Fibroblast of the aortic adventitia (primary cell): ENCODE measurements at regions not wholly inside any gene's neighbourhood (a gene's known extent, or its start where the extent isn't known, plus 50 kb on each side); places are given as distances from the start of the nearest gene placed in this dataset.
A peak's percentile ranks its signal among the peaks of the same experiment; 100 is the strongest.

Source experiments
- DNase-seq: peaks from one replicate; pipeline ENCODE4 v3.0.0-alpha.2; 2010; ENCODE audit warnings: low read depth
- H3K4me3 ChIP-seq: 2 replicates; pipeline ENCODE4 v1.5.1; 2011; ENCODE audit warnings: low read depth, mild to moderate bottlenecking, control low read depth, low read length, moderate library complexity
- TF ChIP-seq, protein P1 (sequence below): IDR thresholded peaks from 2 replicates; pipeline ENCODE4 v1.5.1; 2011; ENCODE audit warnings: mild to moderate bottlenecking, low read length, control low read depth, inconsistent platforms; ENCODE audit not compliant: insufficient read depth

DNA sequence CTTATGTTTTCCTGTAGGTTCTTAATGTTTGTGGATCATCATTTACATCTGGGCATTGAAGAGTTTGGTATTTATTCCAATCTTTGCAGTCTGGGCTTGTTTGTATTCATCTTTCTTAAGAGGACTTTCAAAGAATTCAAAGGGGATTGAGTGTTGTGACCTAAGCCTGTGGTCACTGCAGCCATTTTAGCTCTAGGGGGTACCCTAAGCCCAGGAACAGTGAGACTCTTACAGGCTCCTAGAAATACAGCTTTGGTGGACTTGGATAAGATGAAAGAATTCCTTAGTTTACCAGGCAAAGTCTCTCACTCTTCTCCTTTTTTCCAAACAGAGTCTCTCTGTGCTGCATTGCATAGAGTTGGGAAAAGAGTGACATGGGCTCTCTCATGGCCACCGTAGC lies 2539.0 kb upstream of the PCDH20 start:
- TF ChIP-seq, protein P1, sequence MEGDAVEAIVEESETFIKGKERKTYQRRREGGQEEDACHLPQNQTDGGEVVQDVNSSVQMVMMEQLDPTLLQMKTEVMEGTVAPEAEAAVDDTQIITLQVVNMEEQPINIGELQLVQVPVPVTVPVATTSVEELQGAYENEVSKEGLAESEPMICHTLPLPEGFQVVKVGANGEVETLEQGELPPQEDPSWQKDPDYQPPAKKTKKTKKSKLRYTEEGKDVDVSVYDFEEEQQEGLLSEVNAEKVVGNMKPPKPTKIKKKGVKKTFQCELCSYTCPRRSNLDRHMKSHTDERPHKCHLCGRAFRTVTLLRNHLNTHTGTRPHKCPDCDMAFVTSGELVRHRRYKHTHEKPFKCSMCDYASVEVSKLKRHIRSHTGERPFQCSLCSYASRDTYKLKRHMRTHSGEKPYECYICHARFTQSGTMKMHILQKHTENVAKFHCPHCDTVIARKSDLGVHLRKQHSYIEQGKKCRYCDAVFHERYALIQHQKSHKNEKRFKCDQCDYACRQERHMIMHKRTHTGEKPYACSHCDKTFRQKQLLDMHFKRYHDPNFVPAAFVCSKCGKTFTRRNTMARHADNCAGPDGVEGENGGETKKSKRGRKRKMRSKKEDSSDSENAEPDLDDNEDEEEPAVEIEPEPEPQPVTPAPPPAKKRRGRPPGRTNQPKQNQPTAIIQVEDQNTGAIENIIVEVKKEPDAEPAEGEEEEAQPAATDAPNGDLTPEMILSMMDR: no peak
- H3K4me3 ChIP-seq: no peak overlapping the region
- DNase-seq: no peak

DNA sequence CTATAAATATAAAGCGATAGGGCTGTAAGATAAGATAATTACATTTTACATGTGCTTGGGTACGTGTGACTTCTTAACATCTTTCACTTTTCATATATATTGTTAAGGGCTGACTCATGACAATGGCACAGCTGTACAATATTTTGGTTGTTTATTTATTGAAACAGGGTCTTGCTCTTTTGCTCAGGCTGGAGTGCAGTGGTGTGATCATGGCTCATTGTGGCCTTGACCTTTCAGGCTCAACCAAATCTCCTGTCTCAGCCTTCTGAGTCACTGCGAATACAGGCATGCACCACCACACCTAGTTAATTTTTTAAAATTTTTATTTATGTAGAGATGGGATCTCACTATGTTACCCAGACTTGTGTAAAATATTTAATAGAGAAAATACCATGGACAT lies 2532.4 kb upstream of the PCDH20 start:
- no peak for DNase-seq
- TF ChIP-seq, protein P1: no peak
- H3K4me3 ChIP-seq: no peak overlapping the region

DNA sequence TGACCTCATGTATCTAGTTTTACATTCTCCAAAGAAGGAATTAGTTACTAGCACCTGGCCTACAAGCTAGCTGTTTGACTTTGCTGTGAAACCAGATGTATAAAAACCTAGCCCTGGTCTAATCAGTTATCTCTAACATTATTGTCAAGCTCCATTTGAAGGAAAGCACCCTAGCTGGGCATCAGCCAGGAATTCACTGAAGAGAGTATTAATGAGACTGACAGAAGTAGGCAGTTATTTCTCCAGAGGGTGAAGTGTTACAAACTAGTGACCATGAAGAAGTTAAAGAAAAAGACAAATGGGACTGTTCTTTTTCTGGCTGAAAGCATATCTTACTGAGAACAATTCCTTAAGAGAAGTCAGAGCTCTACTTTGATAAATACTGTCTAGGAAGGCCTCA lies 2529.3 kb upstream of the PCDH20 start:
- no peak for DNase-seq
- TF ChIP-seq, protein P1: no peak
- no peak overlapping the region for H3K4me3 ChIP-seq

DNA sequence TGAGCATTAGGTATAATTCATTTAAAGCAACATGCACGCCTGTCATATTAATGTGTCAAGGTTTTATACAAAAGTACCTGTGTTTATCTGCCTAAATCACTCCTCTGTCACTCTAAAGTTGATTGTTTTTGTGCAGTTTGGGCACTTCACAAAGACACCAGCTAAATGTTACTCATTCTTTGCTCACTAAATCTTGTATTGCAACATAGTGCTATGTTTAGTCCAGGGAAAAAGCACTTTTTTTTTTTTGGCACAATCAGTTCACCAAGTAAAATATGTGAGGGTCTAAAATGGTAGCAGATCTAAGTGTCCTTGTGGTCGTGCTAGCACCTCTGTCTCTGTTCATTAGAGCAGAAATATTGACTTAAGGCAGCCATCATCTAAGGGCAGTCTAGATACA lies 2526.7 kb upstream of the PCDH20 start:
- DNase-seq: peak; percentile 2
- no peak overlapping the region for H3K4me3 ChIP-seq
- TF ChIP-seq, protein P1: no peak

DNA sequence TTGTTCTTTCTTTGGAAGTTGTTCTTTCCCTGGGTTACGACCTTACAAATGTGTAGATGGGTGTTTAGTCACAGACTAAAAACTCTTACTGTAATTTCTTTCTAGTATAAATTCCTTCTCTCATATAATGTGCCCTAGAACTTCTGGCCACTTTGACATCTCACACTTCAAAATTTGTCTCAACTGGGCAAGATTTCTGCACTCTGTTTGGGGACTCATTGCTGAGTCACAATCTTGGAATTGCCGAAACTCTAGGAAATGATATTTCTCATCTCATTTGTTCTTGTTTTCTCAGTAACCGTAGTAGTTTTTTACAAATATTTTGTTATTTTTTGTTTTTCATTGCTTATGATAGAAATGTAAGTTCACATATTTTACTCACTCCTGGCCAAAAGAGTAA lies 2523.2 kb upstream of the PCDH20 start:
- H3K4me3 ChIP-seq: no peak overlapping the region
- TF ChIP-seq, protein P1: no peak
- DNase-seq: no peak

DNA sequence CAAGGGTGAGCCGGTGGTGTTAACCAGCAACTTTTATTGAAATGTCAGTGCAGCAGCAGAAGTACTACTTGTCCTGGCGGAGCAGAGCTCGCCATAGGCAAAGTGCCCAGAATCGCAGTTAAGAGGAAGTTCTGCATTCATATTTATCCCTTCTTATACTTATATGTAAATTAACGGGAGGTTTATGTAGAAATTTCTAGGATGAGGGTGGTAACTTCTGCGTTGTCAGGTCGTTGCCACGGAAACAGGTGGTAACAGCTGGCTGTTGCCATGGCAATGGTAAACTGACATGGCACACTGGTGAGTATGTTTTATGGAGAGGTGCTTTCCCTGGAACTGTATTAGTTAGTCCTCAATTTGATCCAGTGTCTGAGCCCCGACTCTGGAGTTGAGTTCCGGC lies 2494.9 kb upstream of the PCDH20 start:
- H3K4me3 ChIP-seq: no peak overlapping the region
- TF ChIP-seq, protein P1: no peak
- peak; percentile 0 for DNase-seq

DNA sequence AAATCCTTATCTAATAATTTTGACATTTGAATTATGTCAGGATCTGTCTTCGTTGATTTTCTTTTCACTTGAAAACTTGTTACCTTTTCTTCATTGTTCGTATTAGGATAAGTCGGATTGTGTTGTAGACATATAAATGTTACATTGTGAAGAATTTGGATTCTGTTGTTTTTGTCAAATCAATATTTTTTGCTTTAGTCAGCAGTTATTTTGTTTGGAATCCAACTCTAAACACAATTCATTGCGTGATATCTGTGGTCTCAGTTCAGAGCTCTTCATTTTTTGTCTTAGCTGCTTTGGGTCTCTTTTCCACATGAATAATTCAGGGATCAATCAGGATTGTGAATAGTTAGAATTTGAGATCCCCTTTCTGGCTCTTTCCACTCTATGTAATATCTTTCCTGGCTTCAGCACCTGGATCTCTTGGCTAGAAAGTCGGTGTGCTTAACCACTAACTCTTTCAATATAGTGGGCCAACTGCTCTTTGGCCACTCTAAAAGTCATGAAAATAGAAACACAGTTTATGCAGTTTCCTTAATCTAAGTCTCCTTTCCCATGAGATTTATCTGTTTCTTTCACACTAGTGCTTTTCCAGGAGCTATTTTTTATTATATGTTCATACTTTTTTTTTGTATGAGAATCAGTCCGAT lies 2494.2 kb upstream of the PCDH20 start:
- H3K4me3 ChIP-seq: no peak overlapping the region

More for the DNA sequence above, 2494.2 kb upstream of the PCDH20 start:
- TF ChIP-seq, protein P1: no peak
- DNase-seq: no peak
